Osteocyte (in vitro differentiated cells): ENCODE measurements at regions not wholly inside any gene's neighbourhood (a gene's known extent, or its start where the extent isn't known, plus 50 kb on each side); places are given as distances from the start of the nearest gene placed in this dataset.
"Not testable (repeated sequence)": the region's sequence is repeated elsewhere in the genome, so short reads cannot be mapped to it uniquely, and the experiment has no call there.

ENCODE experiments used
- DNase-seq: peaks from one replicate; pipeline ENCODE4 v3.0.0; 2021; ENCODE audit warnings: mixed read lengths; ENCODE audit not compliant: unreplicated experiment; ENCODE audit errors: extremely low spot score
- H3K27ac Mint-ChIP-seq: one replicate; pipeline ENCODE4 v1.8.0; 2021; ENCODE audit warnings: mild to moderate bottlenecking, mixed read lengths; ENCODE audit not compliant: unreplicated experiment
- H3K27me3 Mint-ChIP-seq: one replicate; pipeline ENCODE4 v1.8.0; 2021; ENCODE audit warnings: mixed read lengths; ENCODE audit not compliant: unreplicated experiment
- H3K36me3 Mint-ChIP-seq: one replicate; pipeline ENCODE4 v1.8.0; 2021; ENCODE audit warnings: mixed read lengths; ENCODE audit not compliant: unreplicated experiment
- H3K4me1 Mint-ChIP-seq: one replicate; pipeline ENCODE4 v1.8.0; 2021; ENCODE audit warnings: mixed read lengths; ENCODE audit not compliant: unreplicated experiment
- H3K4me3 Mint-ChIP-seq: one replicate; pipeline ENCODE4 v1.8.0; 2021; ENCODE audit warnings: mild to moderate bottlenecking, moderate library complexity, mixed read lengths; ENCODE audit not compliant: unreplicated experiment
- H3K9me3 Mint-ChIP-seq: one replicate; pipeline ENCODE4 v1.8.0; 2021; ENCODE audit warnings: mixed read lengths; ENCODE audit not compliant: unreplicated experiment
- TF ChIP-seq, protein P1 (sequence below): fragments of 200-600 bp; sonication (generic); IDR thresholded peaks from 2 replicates; pipeline ENCODE4 v1.5.0; 2021; ENCODE audit warnings: antibody characterized with exemption, mild to moderate bottlenecking, moderate library complexity

DNA sequence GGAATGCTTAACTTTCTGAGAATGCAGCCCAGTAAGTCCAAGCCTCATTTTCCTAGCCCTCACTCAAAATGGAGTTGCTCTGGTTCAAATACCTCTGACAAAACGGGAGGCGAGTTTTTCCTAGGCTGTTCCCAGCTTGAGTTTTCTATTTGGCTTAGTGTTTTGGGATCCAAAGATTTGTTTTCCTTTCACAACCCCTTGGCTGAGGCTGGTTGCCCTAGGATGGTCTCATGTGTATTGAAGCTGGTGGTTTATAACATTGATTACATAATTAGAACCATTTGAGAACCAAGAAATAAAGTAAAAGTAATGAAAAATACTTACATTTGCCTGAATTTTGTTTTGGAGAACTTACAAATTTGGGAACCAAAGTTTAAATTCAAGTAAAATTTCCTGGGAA, 611.1 kb upstream of the LUZP2 start:
- Mint-ChIP-seq H3K4me3 (no peak overlapping the region), H3K36me3 (no peaks in the 10 kb centered on the region), H3K9me3 (peaks cover 4% of the 10 kb centered on the region), H3K27me3 (no peaks in the 10 kb centered on the region), H3K27ac (no peak overlapping the region), H3K4me1 (peaks cover 2% of the 10 kb centered on the region)
- TF ChIP-seq, protein P1, sequence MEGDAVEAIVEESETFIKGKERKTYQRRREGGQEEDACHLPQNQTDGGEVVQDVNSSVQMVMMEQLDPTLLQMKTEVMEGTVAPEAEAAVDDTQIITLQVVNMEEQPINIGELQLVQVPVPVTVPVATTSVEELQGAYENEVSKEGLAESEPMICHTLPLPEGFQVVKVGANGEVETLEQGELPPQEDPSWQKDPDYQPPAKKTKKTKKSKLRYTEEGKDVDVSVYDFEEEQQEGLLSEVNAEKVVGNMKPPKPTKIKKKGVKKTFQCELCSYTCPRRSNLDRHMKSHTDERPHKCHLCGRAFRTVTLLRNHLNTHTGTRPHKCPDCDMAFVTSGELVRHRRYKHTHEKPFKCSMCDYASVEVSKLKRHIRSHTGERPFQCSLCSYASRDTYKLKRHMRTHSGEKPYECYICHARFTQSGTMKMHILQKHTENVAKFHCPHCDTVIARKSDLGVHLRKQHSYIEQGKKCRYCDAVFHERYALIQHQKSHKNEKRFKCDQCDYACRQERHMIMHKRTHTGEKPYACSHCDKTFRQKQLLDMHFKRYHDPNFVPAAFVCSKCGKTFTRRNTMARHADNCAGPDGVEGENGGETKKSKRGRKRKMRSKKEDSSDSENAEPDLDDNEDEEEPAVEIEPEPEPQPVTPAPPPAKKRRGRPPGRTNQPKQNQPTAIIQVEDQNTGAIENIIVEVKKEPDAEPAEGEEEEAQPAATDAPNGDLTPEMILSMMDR: no peak
- DNase-seq: no peak

DNA sequence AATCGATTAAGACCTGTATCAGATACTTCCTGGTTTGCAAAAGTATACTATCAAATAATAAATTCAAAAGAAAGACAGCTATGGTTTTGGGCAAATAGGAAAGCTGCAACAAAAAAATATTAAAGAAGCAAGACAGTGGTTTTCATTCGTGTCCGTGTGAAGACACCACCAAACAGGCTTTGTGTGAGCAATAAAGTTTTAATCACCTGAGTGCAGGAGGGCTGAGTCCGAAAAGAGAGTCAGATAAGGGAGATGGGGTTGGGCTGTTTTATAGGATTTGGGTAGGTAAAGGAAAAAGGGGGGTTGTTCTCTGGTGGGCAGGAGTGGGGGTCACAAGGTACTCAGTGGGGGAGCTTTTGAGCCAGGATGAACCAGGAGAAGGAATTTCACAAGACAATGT, 609.7 kb upstream of the LUZP2 start:
- not testable (repeated sequence) for H3K27me3 Mint-ChIP-seq, H3K36me3 Mint-ChIP-seq, H3K9me3 Mint-ChIP-seq, H3K27ac Mint-ChIP-seq, H3K4me3 Mint-ChIP-seq, H3K4me1 Mint-ChIP-seq, DNase-seq

DNA sequence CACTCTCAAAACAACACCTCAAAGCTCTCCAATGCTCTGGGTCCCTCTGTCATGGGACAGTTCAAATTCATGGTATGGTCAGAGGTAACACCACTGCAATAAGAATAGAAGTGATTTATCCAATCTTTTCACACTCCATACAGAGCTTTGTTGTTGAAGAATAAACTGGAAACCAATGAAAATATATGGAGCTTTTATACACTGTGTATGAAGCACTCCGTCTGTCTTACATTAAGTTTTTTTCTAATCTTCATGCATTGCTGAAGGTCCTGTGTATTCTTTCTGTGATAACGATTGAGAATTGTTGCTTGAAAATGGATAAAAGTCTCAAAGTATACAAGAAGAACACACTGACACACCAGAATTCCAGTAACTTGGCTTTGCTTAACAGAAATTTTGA, 603.7 kb upstream of the LUZP2 start:
- H3K36me3 Mint-ChIP-seq: no peaks in the 10 kb centered on the region
- TF ChIP-seq, protein P1: no peak
- peaks cover 3% of the 10 kb centered on the region for H3K9me3 Mint-ChIP-seq
- peaks cover 15% of the 10 kb centered on the region for H3K4me1 Mint-ChIP-seq
- no peaks in the 10 kb centered on the region for H3K27me3 Mint-ChIP-seq
- DNase-seq: no peak
- no peak overlapping the region for H3K27ac Mint-ChIP-seq
- H3K4me3 Mint-ChIP-seq: no peak overlapping the region

DNA sequence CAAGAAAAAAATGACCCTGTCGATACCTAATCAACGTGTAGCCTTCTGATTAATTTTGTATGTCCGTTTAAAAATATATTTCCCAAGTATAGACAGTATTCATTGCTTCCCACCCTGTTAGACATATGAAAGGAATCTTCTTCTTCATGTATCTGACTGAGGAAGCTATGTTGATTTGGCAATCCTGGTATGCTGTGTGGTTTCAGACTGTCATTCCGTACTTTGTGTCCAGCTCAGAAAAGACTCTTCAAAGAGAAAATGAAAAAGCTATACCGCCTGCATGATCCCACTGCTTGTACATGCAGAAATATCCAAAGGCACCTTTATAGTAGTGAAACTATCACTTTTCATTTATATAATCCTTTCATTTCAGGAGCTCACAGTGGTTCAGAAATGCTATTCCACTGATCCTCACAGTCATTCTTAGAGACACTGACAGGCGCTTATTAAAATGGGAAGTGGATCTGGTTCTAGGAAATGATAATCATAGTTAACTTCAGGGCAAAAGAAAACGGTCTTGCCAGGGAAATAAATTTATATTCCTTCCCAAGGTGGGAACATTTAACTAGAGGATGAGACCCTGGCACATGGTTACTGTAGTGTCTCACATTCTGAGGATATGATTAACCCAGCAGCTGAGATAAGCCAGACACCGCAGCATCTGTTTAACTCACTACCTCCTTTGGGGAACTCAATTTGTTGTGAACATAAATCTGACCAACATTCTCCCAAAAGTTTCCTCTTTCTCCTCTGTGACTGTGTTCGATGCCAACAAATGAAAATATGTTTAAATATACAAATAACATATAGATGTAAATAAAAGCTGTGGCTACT, 599.2 kb upstream of the LUZP2 start:
- DNase-seq: no peak
- peaks cover 28% of the 10 kb centered on the region for H3K4me1 Mint-ChIP-seq
- peak overlapping the region; percentile 53 for H3K27ac Mint-ChIP-seq

DNA sequence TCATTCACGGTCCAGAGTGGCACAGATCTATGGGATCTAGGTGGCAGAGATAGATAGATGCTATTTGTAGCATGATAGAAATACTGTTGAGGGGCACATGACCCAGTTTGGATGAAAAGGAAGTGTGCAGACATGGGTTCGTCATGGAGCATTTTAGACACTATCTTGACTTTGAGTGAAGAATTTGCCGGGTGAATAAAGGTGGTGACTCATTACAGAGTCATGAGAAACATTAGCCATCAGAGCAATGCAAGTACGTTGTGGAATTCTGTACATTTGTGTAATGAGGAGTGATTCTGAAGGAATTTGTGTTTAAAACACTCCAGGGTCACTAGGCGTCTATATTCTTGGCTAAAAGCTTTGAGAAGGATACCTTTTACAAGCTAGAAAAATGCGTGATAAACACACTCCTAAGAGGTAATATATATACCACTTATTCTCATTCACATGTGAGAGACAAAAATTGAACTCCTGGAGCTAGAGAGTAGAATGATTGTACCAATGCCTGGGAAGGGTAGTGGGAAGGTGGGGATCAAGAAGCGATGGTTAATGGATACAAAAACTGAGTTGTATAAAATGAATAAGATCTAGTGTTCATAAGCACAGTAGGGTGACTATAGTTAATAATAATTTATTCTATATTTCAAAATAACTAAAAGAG, 593.7 kb upstream of the LUZP2 start:
- DNase-seq: no peak
- TF ChIP-seq, protein P1: no peak
- H3K27ac Mint-ChIP-seq: peak overlapping the region; percentile 62
- H3K27me3 Mint-ChIP-seq: no peaks in the 10 kb centered on the region
- no peak overlapping the region for H3K4me3 Mint-ChIP-seq
- peaks cover 36% of the 10 kb centered on the region for H3K4me1 Mint-ChIP-seq
- peaks cover 11% of the 10 kb centered on the region for H3K9me3 Mint-ChIP-seq
- peaks cover 3% of the 10 kb centered on the region for H3K36me3 Mint-ChIP-seq

More for the DNA sequence above, 599.2 kb upstream of the LUZP2 start:
- Mint-ChIP-seq H3K36me3 (no peaks in the 10 kb centered on the region), H3K4me3 (peak overlapping the region; percentile 38), H3K9me3 (peaks cover 8% of the 10 kb centered on the region), H3K27me3 (no peaks in the 10 kb centered on the region)
- TF ChIP-seq, protein P1: no peak
